Tibial nerve (tissue), 4 donors: ENCODE measurements at regions not wholly inside any gene's neighbourhood (a gene's known extent, or its start where the extent isn't known, plus 50 kb on each side); places are given as distances from the start of the nearest gene placed in this dataset.

Source experiments
- DNase-seq, 2 donors: peaks; one replicate each; pipeline ENCODE4 v3.0.0-alpha.2; 2019; ENCODE audit warnings: low spot score in 2 of 2
- H3K27ac ChIP-seq, 4 donors: fragments of 200-600 bp; sonication (generic) in 3 of 4; one replicate each; pipeline ENCODE4 v1.5.1; 2017 to 2019; ENCODE audit warnings: mild to moderate bottlenecking in 1 of 4
- H3K27me3 ChIP-seq, 2 donors: fragments of 200-600 bp; sonication (generic) in 1 of 2; one replicate each; pipeline versions ENCODE4 v1.5.1 to v1.6.0; 2017 to 2019
- H3K36me3 ChIP-seq, 3 donors: fragments of 200-600 bp; sonication (generic); one replicate each; pipeline ENCODE4 v1.5.1; 2018 to 2019
- H3K4me1 ChIP-seq, 4 donors: fragments of 200-600 bp; sonication (generic) in 3 of 4; one replicate each; pipeline ENCODE4 v1.5.1; 2017 to 2019
- H3K4me3 ChIP-seq, 4 donors: fragments of 200-600 bp; sonication (generic) in 3 of 4; one replicate each; pipeline ENCODE4 v1.5.1; 2017 to 2019; ENCODE audit warnings: mild to moderate bottlenecking in 1 of 4, moderate library complexity in 1 of 4
- H3K9me3 ChIP-seq, 4 donors: fragments of 200-600 bp; sonication (generic) in 3 of 4; one replicate each; pipeline ENCODE4 v1.5.1; 2017 to 2019
- CTCF ChIP-seq, 5 experiments: fragments of 200-600 bp in 3 of 5; fragments of 450-650 bp in 2 of 5; sonication (generic) in 3 of 5; IDR thresholded peaks; one replicate each; pipeline ENCODE4 v1.5.1; 2016 to 2019; ENCODE audit warnings: antibody characterized with exemption in 5 of 5, mild to moderate bottlenecking in 3 of 5, moderate library complexity in 2 of 5
- EP300 ChIP-seq, 2 donors: sonication (generic); formaldehyde crosslinking; IDR thresholded peaks; one replicate each; pipeline ENCODE4 v1.6.1; 2017; ENCODE audit warnings: antibody characterized with exemption in 2 of 2, mild to moderate bottlenecking in 1 of 2
- POLR2A ChIP-seq, 2 donors: fragments of 450-650 bp; IDR thresholded peaks; one replicate each; pipeline ENCODE4 v1.6.1; 2017; ENCODE audit warnings: antibody characterized with exemption in 2 of 2, mild to moderate bottlenecking in 2 of 2, moderate library complexity in 2 of 2
- WGBS, 2 donors: methylation state at CpG; one replicate each; pipeline ENCODE4 v1.1.5; 2018; 5-methylcytosine and 5-hydroxymethylcytosine counted together

DNA sequence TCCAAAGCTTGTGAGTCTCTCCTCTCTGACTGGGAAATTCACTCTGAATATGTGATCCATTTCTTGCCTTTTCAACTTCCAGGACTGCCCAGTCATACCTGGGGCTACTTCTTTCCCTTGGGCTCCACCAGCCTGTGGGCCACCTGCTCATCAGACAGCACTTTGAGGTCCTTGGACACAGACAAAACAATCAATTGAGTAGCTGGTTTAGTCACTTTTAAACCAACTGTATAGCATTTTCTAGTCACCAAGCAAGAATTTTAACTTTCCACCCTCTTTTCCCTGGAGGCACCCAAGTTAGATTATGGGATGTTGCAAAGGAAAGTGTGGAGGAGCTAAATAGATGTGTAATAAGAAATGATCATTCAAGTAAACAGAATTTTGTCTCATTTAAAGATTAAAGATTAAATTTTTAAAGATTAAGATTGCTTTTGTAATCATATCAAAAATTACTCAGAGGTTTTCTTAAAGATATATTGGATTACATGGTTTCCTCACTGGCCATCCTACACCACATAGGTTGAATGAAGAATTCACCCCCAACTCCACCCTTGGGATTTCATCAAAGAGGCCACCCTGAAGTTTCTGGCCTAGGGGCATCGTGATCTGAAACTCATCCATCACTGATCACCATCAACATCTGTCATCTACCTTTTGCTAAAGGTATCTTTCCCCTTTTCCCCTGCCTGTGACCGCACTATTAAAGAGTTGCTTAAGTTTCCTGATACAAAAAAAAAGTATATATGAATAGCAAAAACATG is 219.2 kb upstream of the NR5A2 start:
- no peaks in the 10 kb centered on the region for H3K9me3 ChIP-seq
- H3K4me1 ChIP-seq: no peaks in the 10 kb centered on the region
- no peak overlapping the region for H3K4me3 ChIP-seq
- H3K36me3 ChIP-seq: no peaks in the 10 kb centered on the region
- WGBS, 2 donors: 76 to 81% methylated on average over 2 of the region's 2 CpGs
- no peaks in the 10 kb centered on the region for H3K27me3 ChIP-seq
- H3K27ac ChIP-seq: no peak overlapping the region
- no peak for DNase-seq
- TF ChIP-seq CTCF (IDR thresholded peaks at IDR 0.05) (no peak), EP300 (IDR thresholded peaks at IDR 0.05) (no peak), POLR2A (IDR thresholded peaks at IDR 0.05) (no peak)

DNA sequence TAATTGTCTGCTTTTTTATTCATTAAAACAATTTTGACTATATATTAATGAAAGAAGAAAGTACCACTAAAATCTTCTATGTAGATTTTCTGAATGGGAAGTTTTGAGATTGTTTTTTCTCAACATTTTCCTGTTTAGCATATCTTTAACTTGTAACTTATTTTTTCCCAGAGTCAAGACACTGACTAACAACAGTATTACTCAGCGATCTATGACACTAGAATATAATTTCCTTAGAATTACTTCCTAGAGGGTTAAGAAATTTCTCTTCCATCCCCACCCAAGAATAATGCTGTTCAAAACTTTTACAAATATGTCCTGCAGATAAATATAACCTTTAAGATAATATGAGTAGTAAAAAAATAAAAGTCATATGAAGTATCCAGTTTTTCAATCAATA is 218.2 kb upstream of the NR5A2 start:
- DNase-seq: no peak
- H3K36me3 ChIP-seq: no peaks in the 10 kb centered on the region
- H3K4me3 ChIP-seq: no peak overlapping the region
- H3K4me1 ChIP-seq: no peaks in the 10 kb centered on the region
- H3K27ac ChIP-seq: no peak overlapping the region
- no peaks in the 10 kb centered on the region for H3K27me3 ChIP-seq
- WGBS, 2 donors: 88 to 91% methylated on average over 1 of the region's 1 CpG
- no peaks in the 10 kb centered on the region for H3K9me3 ChIP-seq
- TF ChIP-seq EP300 (IDR thresholded peaks at IDR 0.05): no peak
- no peak for TF ChIP-seq CTCF (IDR thresholded peaks at IDR 0.05)
- TF ChIP-seq POLR2A (IDR thresholded peaks at IDR 0.05): no peak

DNA sequence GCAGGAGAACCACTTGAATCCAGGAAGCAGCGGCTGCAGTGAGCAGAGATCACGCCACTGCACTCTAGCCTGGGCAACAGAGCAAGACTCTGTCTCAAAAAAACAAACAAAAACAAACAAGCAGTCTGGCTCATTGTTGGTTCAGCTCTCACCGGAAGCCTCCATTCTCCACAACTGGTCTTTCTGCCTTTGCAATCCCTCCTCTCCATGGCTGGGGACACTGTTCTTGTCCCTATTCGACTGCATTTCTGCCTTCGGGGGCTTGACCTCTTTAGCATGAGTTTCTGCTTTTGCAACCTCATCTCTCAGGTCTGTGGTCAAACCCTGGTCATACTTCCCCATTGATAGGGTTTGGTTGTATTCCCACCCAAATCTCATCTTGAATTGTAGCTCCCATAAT is 216.3 kb upstream of the NR5A2 start:
- Histone ChIP-seq H3K4me3 (no peak overlapping the region), H3K27ac (no peak overlapping the region), H3K4me1 (no peaks in the 10 kb centered on the region), H3K9me3 (no peaks in the 10 kb centered on the region), H3K27me3 (no peaks in the 10 kb centered on the region), H3K36me3 (no peaks in the 10 kb centered on the region)
- WGBS, 2 donors: 79 to 82% methylated on average over 5 of the region's 5 CpGs
- DNase-seq: no peak
- TF ChIP-seq EP300 (IDR thresholded peaks at IDR 0.05) (no peak), CTCF (IDR thresholded peaks at IDR 0.05) (no peak), POLR2A (IDR thresholded peaks at IDR 0.05) (no peak)

GRCh38 chr1:199813198-199813597 is 214.3 kb upstream of the NR5A2 start:
- DNase-seq: no peak
- no peak for TF ChIP-seq EP300 (IDR thresholded peaks at IDR 0.05)
- no peak for TF ChIP-seq POLR2A (IDR thresholded peaks at IDR 0.05)
- no peak for TF ChIP-seq CTCF (IDR thresholded peaks at IDR 0.05)
- 67 to 90% methylated on average over 4 of the region's 4 CpGs for WGBS, 2 donors
- H3K27ac ChIP-seq: no peak overlapping the region
- no peaks in the 10 kb centered on the region for H3K27me3 ChIP-seq
- no peaks in the 10 kb centered on the region for H3K36me3 ChIP-seq
- H3K4me3 ChIP-seq: no peak overlapping the region
- no peaks in the 10 kb centered on the region for H3K9me3 ChIP-seq
- no peaks in the 10 kb centered on the region for H3K4me1 ChIP-seq

DNA sequence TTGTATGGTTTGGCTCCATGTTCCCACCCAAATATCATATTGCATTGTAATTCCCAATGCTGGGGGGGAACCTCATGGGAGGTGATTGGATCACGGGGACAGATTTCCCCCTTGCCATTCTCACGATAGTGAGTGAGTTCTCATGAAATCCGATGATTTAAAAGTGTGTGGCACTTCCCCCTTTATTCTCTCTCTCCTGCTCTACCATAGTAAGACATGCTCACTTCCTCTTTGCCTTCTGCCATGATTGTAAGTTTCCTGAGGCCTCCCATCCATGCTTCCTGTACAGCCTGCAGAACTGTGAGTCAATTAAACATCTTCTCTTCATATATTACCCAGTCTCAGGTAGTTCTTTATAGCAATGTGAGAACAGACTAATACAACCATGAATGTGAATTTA is 211.6 kb upstream of the NR5A2 start:
- no peaks in the 10 kb centered on the region for H3K36me3 ChIP-seq
- WGBS, 2 donors: 85 to 88% methylated on average over 3 of the region's 3 CpGs
- no peak for DNase-seq
- H3K27ac ChIP-seq: no peak overlapping the region
- H3K4me1 ChIP-seq: no peaks in the 10 kb centered on the region
- no peak for TF ChIP-seq EP300 (IDR thresholded peaks at IDR 0.05)
- TF ChIP-seq CTCF (IDR thresholded peaks at IDR 0.05): no peak
- no peak for TF ChIP-seq POLR2A (IDR thresholded peaks at IDR 0.05)
- H3K4me3 ChIP-seq: no peak overlapping the region
- H3K27me3 ChIP-seq: no peaks in the 10 kb centered on the region
- H3K9me3 ChIP-seq: no peaks in the 10 kb centered on the region
